Bone marrow (tissue), 2 donors: ENCODE measurements at regions not wholly inside any gene's neighbourhood (a gene's known extent, or its start where the extent isn't known, plus 50 kb on each side); places are given as distances from the start of the nearest gene placed in this dataset.
"Not testable (repeated sequence)": the region's sequence is repeated elsewhere in the genome, so short reads cannot be mapped to it uniquely, and the experiment has no call there.

Experiments used
- DNase-seq, 2 donors: peaks; one replicate each; lab custom pipeline; 2025; lab: John Stamatoyannopoulos, UW

GRCh38 chr5:125685771-125686170 lies 737.4 kb upstream of the GRAMD2B start:
- no peak for DNase-seq

GRCh38 chr5:125691738-125692530 lies 731.3 kb upstream of the GRAMD2B start:
- not testable (repeated sequence) for DNase-seq

GRCh38 chr5:125695996-125696655 lies 727.1 kb upstream of the GRAMD2B start:
- no peak for DNase-seq

GRCh38 chr5:125696762-125697161 lies 726.4 kb upstream of the GRAMD2B start:
- DNase-seq, result no peak

- no peak for DNase-seq
Measured at GRCh38 chr5:125698420-125698819, 724.8 kb upstream of the GRAMD2B start.

- DNase-seq, result no peak
Measured at GRCh38 chr5:125699860-125700259, 723.3 kb upstream of the GRAMD2B start.

GRCh38 chr5:125700380-125700861 lies 722.8 kb upstream of the GRAMD2B start:
- no peak for DNase-seq

GRCh38 chr5:125703616-125704015 lies 719.6 kb upstream of the GRAMD2B start:
- DNase-seq, result no peak

GRCh38 chr5:125704888-125705287 lies 718.3 kb upstream of the GRAMD2B start:
- DNase-seq, result no peak

GRCh38 chr5:125708583-125708982 lies 714.6 kb upstream of the GRAMD2B start:
- DNase-seq, result no peak

GRCh38 chr5:125710745-125711144 lies 712.5 kb upstream of the GRAMD2B start:
- no peak for DNase-seq

GRCh38 chr5:125712397-125712796 lies 710.8 kb upstream of the GRAMD2B start:
- no peak for DNase-seq

- no peak for DNase-seq
Measured at GRCh38 chr5:125713109-125713805, 710.0 kb upstream of the GRAMD2B start.

GRCh38 chr5:125715216-125715615 lies 708.0 kb upstream of the GRAMD2B start:
- DNase-seq, result no peak

GRCh38 chr5:125717209-125717608 lies 706.0 kb upstream of the GRAMD2B start:
- DNase-seq, result no peak

- DNase-seq, result no peak
Measured at GRCh38 chr5:125719681-125720347, 703.4 kb upstream of the GRAMD2B start.

GRCh38 chr5:125720348-125720685 lies 702.9 kb upstream of the GRAMD2B start:
- no peak for DNase-seq

GRCh38 chr5:125720721-125721120 lies 702.5 kb upstream of the GRAMD2B start:
- DNase-seq, result no peak

GRCh38 chr5:125722550-125722949 lies 700.7 kb upstream of the GRAMD2B start:
- no peak for DNase-seq

- DNase-seq, result no peak
Measured at GRCh38 chr5:125725691-125726090, 697.5 kb upstream of the GRAMD2B start.

GRCh38 chr5:125743939-125744338 lies 679.3 kb upstream of the GRAMD2B start:
- DNase-seq, result no peak

GRCh38 chr5:125746917-125747316 lies 676.3 kb upstream of the GRAMD2B start:
- DNase-seq, result no peak
